Activated CD4-positive, alpha-beta T cell treated with anti-CD3 and anti-CD28 coated beads, Interleukin-2, amount 50 U/mL, for 1 hour (primary cell): ENCODE measurements at regions not wholly inside any gene's neighbourhood (a gene's known extent, or its start where the extent isn't known, plus 50 kb on each side); places are given as distances from the start of the nearest gene placed in this dataset.
"Not testable (repeated sequence)": the region's sequence is repeated elsewhere in the genome, so short reads cannot be mapped to it uniquely, and the experiment has no call there.

Experiments used
- DNase-seq: peaks from one replicate; pipeline ENCODE4 v3.0.0-alpha.2; 2020

GRCh38 chr12:127767656-127768055 is 499.3 kb upstream of the TMEM132C start:
- no peak for DNase-seq

- DNase-seq, result no peak
Observed at GRCh38 chr12:127770118-127770517, 496.9 kb upstream of the TMEM132C start.

- DNase-seq, result no peak
Observed at GRCh38 chr12:127771546-127771945, 495.4 kb upstream of the TMEM132C start.

GRCh38 chr12:127773520-127773919 is 493.4 kb upstream of the TMEM132C start:
- DNase-seq, result no peak

GRCh38 chr12:127774828-127775227 is 492.1 kb upstream of the TMEM132C start:
- DNase-seq, result no peak

- no peak for DNase-seq
Observed at GRCh38 chr12:127779301-127780045, 487.5 kb upstream of the TMEM132C start.

- DNase-seq, result no peak
Observed at GRCh38 chr12:127780881-127781280, 486.1 kb upstream of the TMEM132C start.

- DNase-seq, result no peak
Observed at GRCh38 chr12:127781336-127781735, 485.6 kb upstream of the TMEM132C start.

GRCh38 chr12:127785540-127785939 is 481.4 kb upstream of the TMEM132C start:
- no peak for DNase-seq

GRCh38 chr12:127785986-127786590 is 480.9 kb upstream of the TMEM132C start:
- no peak for DNase-seq

GRCh38 chr12:127787544-127787943 is 479.4 kb upstream of the TMEM132C start:
- no peak for DNase-seq

GRCh38 chr12:127790376-127790775 is 476.6 kb upstream of the TMEM132C start:
- no peak for DNase-seq

GRCh38 chr12:127791217-127791616 is 475.8 kb upstream of the TMEM132C start:
- DNase-seq, result no peak

GRCh38 chr12:127797918-127798317 is 469.1 kb upstream of the TMEM132C start:
- no peak for DNase-seq

GRCh38 chr12:127802271-127802670 is 464.7 kb upstream of the TMEM132C start:
- DNase-seq, result no peak

GRCh38 chr12:127803545-127803944 is 463.4 kb upstream of the TMEM132C start:
- DNase-seq, result no peak

- DNase-seq, result no peak
Observed at GRCh38 chr12:127809275-127809674, 457.7 kb upstream of the TMEM132C start.

- no peak for DNase-seq
Observed at GRCh38 chr12:127810041-127810440, 456.9 kb upstream of the TMEM132C start.

- DNase-seq, result not testable (repeated sequence)
Observed at GRCh38 chr12:127810459-127810858, 456.5 kb upstream of the TMEM132C start.

- DNase-seq, result no peak
Observed at GRCh38 chr12:127811988-127812387, 455.0 kb upstream of the TMEM132C start.

- DNase-seq, result no peak
Observed at GRCh38 chr12:127813147-127813546, 453.8 kb upstream of the TMEM132C start.

- DNase-seq, result no peak
Observed at GRCh38 chr12:127819056-127819455, 447.9 kb upstream of the TMEM132C start.

GRCh38 chr12:127820271-127820670 is 446.7 kb upstream of the TMEM132C start:
- DNase-seq, result no peak

- DNase-seq, result no peak
Observed at GRCh38 chr12:127820846-127821245, 446.1 kb upstream of the TMEM132C start.
